Tibial artery (tissue), 4 donors: ENCODE measurements at regions not wholly inside any gene's neighbourhood (a gene's known extent, or its start where the extent isn't known, plus 50 kb on each side); places are given as distances from the start of the nearest gene placed in this dataset.

Experiments
- DNase-seq, 2 donors: peaks; one replicate each; pipeline ENCODE4 v3.0.0-alpha.2; 2019
- H3K27ac ChIP-seq, 2 donors: fragments of 200-600 bp; sonication (generic) in 1 of 2; 1 replicate in 1 of 2; 2 replicates in 1 of 2; pipeline ENCODE4 v1.5.1; 2018 to 2019; ENCODE audit warnings: mild to moderate bottlenecking in 1 of 2
- H3K27me3 ChIP-seq, 2 donors: fragments of 200-600 bp; sonication (generic) in 1 of 2; one replicate each; pipeline versions ENCODE4 v1.5.1 to v1.6.0; 2016 to 2019
- H3K36me3 ChIP-seq, 3 donors: fragments of 200-600 bp; sonication (generic) in 2 of 3; one replicate each; pipeline ENCODE4 v1.5.1; 2016 to 2019; ENCODE audit warnings: mild to moderate bottlenecking in 2 of 3
- H3K4me1 ChIP-seq, 4 donors: fragments of 200-600 bp; sonication (generic) in 2 of 4; 1 replicate in 3 of 4; 2 replicates in 1 of 4; pipeline ENCODE4 v1.5.1; 2016 to 2019
- H3K4me3 ChIP-seq, 2 donors: fragments of 200-600 bp; sonication (generic) in 1 of 2; 1 replicate in 1 of 2; 2 replicates in 1 of 2; pipeline ENCODE4 v1.5.1; 2018 to 2019; ENCODE audit warnings: mild to moderate bottlenecking in 2 of 2
- H3K9me3 ChIP-seq, 3 donors: fragments of 200-600 bp; sonication (generic) in 1 of 3; one replicate each; pipeline ENCODE4 v1.5.1; 2016 to 2019
- CTCF ChIP-seq, 2 experiments: fragments of 200-600 bp in 1 of 2; fragments of 450-650 bp in 1 of 2; IDR thresholded peaks; one replicate each; pipeline ENCODE4 v1.5.1; 2017 to 2019; ENCODE audit warnings: antibody characterized with exemption in 2 of 2, mild to moderate bottlenecking in 1 of 2, moderate library complexity in 1 of 2
- intact Hi-C: fragments of 100-400 bp; cut with DNase I; formaldehyde crosslinking; loops from one replicate; pipeline ENCODE4 v1.15.0; 2023; ENCODE audit warnings: low total_unique reads

- no peak overlapping the region for H3K4me3 ChIP-seq
- no peaks in the 10 kb centered on the region for H3K36me3 ChIP-seq
- DNase-seq, result peak in 1 of 2 donors; percentile 36
- H3K9me3 ChIP-seq, result peaks cover 0 to 5% (median 0%) of the 10 kb centered on the region in 3 donors
- TF ChIP-seq CTCF (IDR thresholded peaks at IDR 0.05), result no peak
- H3K27ac ChIP-seq, result no peak overlapping the region
- intact Hi-C loops, result no loop called here
- H3K27me3 ChIP-seq, result no peaks in the 10 kb centered on the region
- no peaks in the 10 kb centered on the region for H3K4me1 ChIP-seq
Observed at GRCh38 chr2:161077367-161078210, 82.6 kb upstream of the TANK start.

- H3K36me3 ChIP-seq, result no peaks in the 10 kb centered on the region
- H3K27me3 ChIP-seq, result no peaks in the 10 kb centered on the region
- no peak for DNase-seq
- H3K9me3 ChIP-seq, result peaks cover 0 to 5% (median 0%) of the 10 kb centered on the region in 3 donors
- no peaks in the 10 kb centered on the region for H3K4me1 ChIP-seq
- no peak overlapping the region for H3K27ac ChIP-seq
- intact Hi-C loops, result no loop called here
- no peak overlapping the region for H3K4me3 ChIP-seq
- TF ChIP-seq CTCF (IDR thresholded peaks at IDR 0.05), result no peak
Observed at GRCh38 chr2:161078211-161078539, 82.1 kb upstream of the TANK start.

GRCh38 chr2:161085149-161085548 lies 75.1 kb upstream of the TANK start:
- H3K9me3 ChIP-seq, result no peaks in the 10 kb centered on the region
- H3K27me3 ChIP-seq, result no peaks in the 10 kb centered on the region
- peaks cover 0 to 5% (median 0%) of the 10 kb centered on the region in 4 donors for H3K4me1 ChIP-seq
- H3K36me3 ChIP-seq, result no peaks in the 10 kb centered on the region
- TF ChIP-seq CTCF (IDR thresholded peaks at IDR 0.05), result no peak
- intact Hi-C loops, result no loop called here
- DNase-seq, result no peak
- no peak overlapping the region for H3K27ac ChIP-seq
- no peak overlapping the region for H3K4me3 ChIP-seq

- Histone ChIP-seq H3K36me3 (no peaks in the 10 kb centered on the region), H3K27ac (no peak overlapping the region), H3K4me3 (no peak overlapping the region), H3K9me3 (no peaks in the 10 kb centered on the region), H3K27me3 (no peaks in the 10 kb centered on the region), H3K4me1 (peaks cover 0 to 5% (median 0%) of the 10 kb centered on the region in 4 donors)
- TF ChIP-seq CTCF (IDR thresholded peaks at IDR 0.05), result no peak
- no peak for DNase-seq
- intact Hi-C loops, result no loop called here
Observed at GRCh38 chr2:161088658-161089350, 71.4 kb upstream of the TANK start.

- Histone ChIP-seq H3K9me3 (no peaks in the 10 kb centered on the region), H3K36me3 (no peaks in the 10 kb centered on the region), H3K27ac (no peak overlapping the region), H3K27me3 (no peaks in the 10 kb centered on the region), H3K4me3 (no peak overlapping the region), H3K4me1 (peaks cover 0 to 5% (median 0%) of the 10 kb centered on the region in 4 donors)
- peak in 1 of 2 donors; percentile 27 for DNase-seq
- intact Hi-C loops, result no loop called here
- TF ChIP-seq CTCF (IDR thresholded peaks at IDR 0.05), result no peak
Observed at GRCh38 chr2:161090411-161090810, 69.8 kb upstream of the TANK start.
